ENCODE measurements at regions not wholly inside any gene's neighbourhood (a gene's known extent, or its start where the extent isn't known, plus 50 kb on each side); places are given as distances from the start of the nearest gene placed in this dataset.
"Not testable (repeated sequence)": the region's sequence is repeated elsewhere in the genome, so short reads cannot be mapped to it uniquely, and the experiment has no call there.

GRCh38 chr16:9014389-9014788 is 50.7 kb upstream of the USP7 start:
- TF ChIP-seq ZNF70 (CRISPR knock-in tag; IDR thresholded peaks at IDR 0.05) (no peak), RARB (CRISPR knock-in tag; IDR thresholded peaks at IDR 0.05) (no peak), ESRRG (CRISPR knock-in tag; IDR thresholded peaks at IDR 0.05) (no peak), ZFP3 (CRISPR knock-in tag; IDR thresholded peaks at IDR 0.05) (no peak), SNAI2 (CRISPR knock-in tag; IDR thresholded peaks at IDR 0.05) (no peak)
- no peak for ATAC-seq

GRCh38 chr16:9015489-9015888 is 51.8 kb upstream of the USP7 start:
- no peak for ATAC-seq
- TF ChIP-seq TCF4 (CRISPR knock-in tag; IDR thresholded peaks at IDR 0.05; ENCODE audit: borderline replicate concordance) (no peak), PPARA (CRISPR knock-in tag; IDR thresholded peaks at IDR 0.05; ENCODE audit: borderline replicate concordance) (no peak), ARNTL (CRISPR knock-in tag; IDR thresholded peaks at IDR 0.05; ENCODE audit: borderline replicate concordance, low read depth) (no peak), SNAI2 (CRISPR knock-in tag; IDR thresholded peaks at IDR 0.05) (no peak), ISL1 (CRISPR knock-in tag; IDR thresholded peaks at IDR 0.05) (no peak), ESRRG (CRISPR knock-in tag; IDR thresholded peaks at IDR 0.05) (no peak), RARB (CRISPR knock-in tag; IDR thresholded peaks at IDR 0.05) (no peak), ZNF70 (CRISPR knock-in tag; IDR thresholded peaks at IDR 0.05) (no peak), ZC3H10 (CRISPR knock-in tag; IDR thresholded peaks at IDR 0.05) (no peak), ZNF8 (CRISPR knock-in tag; IDR thresholded peaks at IDR 0.05) (no peak), TOX (CRISPR knock-in tag; IDR thresholded peaks at IDR 0.05; ENCODE audit: borderline replicate concordance) (no peak), ZFP3 (CRISPR knock-in tag; IDR thresholded peaks at IDR 0.05) (no peak), ZFP30 (CRISPR knock-in tag; IDR thresholded peaks at IDR 0.05) (no peak)
- TF ChIP-seq, protein P1, sequence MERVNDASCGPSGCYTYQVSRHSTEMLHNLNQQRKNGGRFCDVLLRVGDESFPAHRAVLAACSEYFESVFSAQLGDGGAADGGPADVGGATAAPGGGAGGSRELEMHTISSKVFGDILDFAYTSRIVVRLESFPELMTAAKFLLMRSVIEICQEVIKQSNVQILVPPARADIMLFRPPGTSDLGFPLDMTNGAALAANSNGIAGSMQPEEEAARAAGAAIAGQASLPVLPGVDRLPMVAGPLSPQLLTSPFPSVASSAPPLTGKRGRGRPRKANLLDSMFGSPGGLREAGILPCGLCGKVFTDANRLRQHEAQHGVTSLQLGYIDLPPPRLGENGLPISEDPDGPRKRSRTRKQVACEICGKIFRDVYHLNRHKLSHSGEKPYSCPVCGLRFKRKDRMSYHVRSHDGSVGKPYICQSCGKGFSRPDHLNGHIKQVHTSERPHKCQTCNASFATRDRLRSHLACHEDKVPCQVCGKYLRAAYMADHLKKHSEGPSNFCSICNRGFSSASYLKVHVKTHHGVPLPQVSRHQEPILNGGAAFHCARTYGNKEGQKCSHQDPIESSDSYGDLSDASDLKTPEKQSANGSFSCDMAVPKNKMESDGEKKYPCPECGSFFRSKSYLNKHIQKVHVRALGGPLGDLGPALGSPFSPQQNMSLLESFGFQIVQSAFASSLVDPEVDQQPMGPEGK (CRISPR knock-in tag; IDR thresholded peaks at IDR 0.05; ENCODE audit: borderline replicate concordance): no peak
- TF ChIP-seq, protein P2, sequence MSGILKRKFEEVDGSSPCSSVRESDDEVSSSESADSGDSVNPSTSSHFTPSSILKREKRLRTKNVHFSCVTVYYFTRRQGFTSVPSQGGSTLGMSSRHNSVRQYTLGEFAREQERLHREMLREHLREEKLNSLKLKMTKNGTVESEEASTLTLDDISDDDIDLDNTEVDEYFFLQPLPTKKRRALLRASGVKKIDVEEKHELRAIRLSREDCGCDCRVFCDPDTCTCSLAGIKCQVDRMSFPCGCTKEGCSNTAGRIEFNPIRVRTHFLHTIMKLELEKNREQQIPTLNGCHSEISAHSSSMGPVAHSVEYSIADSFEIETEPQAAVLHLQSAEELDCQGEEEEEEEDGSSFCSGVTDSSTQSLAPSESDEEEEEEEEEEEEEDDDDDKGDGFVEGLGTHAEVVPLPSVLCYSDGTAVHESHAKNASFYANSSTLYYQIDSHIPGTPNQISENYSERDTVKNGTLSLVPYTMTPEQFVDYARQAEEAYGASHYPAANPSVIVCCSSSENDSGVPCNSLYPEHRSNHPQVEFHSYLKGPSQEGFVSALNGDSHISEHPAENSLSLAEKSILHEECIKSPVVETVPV (CRISPR knock-in tag; IDR thresholded peaks at IDR 0.05): no peak
- TF ChIP-seq, protein P3, sequence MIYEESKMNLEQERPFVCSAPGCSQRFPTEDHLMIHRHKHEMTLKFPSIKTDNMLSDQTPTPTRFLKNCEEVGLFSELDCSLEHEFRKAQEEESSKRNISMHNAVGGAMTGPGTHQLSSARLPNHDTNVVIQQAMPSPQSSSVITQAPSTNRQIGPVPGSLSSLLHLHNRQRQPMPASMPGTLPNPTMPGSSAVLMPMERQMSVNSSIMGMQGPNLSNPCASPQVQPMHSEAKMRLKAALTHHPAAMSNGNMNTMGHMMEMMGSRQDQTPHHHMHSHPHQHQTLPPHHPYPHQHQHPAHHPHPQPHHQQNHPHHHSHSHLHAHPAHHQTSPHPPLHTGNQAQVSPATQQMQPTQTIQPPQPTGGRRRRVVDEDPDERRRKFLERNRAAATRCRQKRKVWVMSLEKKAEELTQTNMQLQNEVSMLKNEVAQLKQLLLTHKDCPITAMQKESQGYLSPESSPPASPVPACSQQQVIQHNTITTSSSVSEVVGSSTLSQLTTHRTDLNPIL (CRISPR knock-in tag; IDR thresholded peaks at IDR 0.05; ENCODE audit: low read depth): no peak
- TF ChIP-seq, protein P4, sequence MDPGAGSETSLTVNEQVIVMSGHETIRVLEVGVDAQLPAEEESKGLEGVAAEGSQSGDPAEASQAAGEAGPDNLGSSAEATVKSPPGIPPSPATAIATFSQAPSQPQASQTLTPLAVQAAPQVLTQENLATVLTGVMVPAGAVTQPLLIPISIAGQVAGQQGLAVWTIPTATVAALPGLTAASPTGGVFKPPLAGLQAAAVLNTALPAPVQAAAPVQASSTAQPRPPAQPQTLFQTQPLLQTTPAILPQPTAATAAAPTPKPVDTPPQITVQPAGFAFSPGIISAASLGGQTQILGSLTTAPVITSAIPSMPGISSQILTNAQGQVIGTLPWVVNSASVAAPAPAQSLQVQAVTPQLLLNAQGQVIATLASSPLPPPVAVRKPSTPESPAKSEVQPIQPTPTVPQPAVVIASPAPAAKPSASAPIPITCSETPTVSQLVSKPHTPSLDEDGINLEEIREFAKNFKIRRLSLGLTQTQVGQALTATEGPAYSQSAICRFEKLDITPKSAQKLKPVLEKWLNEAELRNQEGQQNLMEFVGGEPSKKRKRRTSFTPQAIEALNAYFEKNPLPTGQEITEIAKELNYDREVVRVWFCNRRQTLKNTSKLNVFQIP (CRISPR knock-in tag; IDR thresholded peaks at IDR 0.05; ENCODE audit: borderline replicate concordance, low read depth): no peak

DNA sequence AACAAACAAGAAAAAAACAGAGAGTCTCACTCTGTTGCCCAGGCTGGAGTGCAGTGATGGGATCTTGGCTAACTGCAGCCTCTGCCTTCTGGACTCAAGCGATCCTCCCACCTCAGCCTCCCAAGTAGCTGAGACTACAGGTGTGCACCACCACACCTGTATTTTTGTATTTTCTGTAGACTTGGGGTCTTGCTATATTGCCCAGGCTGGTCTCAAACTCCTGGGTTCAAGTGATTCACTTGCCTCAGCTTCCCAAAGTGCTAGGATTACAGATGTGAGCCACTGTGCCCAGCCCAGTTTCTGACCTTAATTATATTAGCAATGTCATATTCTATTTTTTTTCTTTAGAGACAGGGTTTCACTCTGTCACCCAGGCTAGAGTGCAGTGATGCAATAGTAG is 52.3 kb upstream of the USP7 start:
- ATAC-seq: not testable (repeated sequence)

DNA sequence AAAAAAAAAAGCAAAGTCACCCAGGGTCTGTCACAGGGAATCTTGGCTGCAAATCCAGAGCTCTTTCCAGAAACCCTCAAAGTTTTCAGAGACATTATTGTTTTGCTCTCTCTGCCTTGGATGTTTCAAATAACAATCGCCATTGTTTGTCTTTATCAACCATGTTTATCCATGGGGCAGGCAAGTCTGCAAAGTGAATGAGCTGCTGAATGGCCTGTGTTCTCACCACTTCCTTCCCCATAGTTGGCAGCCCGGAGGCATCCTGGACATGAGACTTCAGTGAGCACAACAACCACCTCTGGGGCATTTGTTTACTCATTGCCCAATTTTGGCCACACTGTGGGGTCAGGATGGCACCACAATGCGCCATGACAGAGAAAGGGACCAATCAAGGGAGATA is 53.1 kb upstream of the USP7 start:
- ATAC-seq: no peak
- no peak for TF ChIP-seq ZNF70 (CRISPR knock-in tag; IDR thresholded peaks at IDR 0.05)
- no peak for TF ChIP-seq ZC3H10 (CRISPR knock-in tag; IDR thresholded peaks at IDR 0.05)
- no peak for TF ChIP-seq ZFP3 (CRISPR knock-in tag; IDR thresholded peaks at IDR 0.05)
- TF ChIP-seq, protein P1 (CRISPR knock-in tag; IDR thresholded peaks at IDR 0.05; ENCODE audit: borderline replicate concordance): no peak
- TF ChIP-seq TCF4 (CRISPR knock-in tag; IDR thresholded peaks at IDR 0.05; ENCODE audit: borderline replicate concordance): no peak
- no peak for TF ChIP-seq ZNF8 (CRISPR knock-in tag; IDR thresholded peaks at IDR 0.05)
- TF ChIP-seq TSHZ2 (CRISPR knock-in tag; IDR thresholded peaks at IDR 0.05): no peak
- no peak for TF ChIP-seq OSR1 (CRISPR knock-in tag; IDR thresholded peaks at IDR 0.05)
- TF ChIP-seq TOX (CRISPR knock-in tag; IDR thresholded peaks at IDR 0.05; ENCODE audit: borderline replicate concordance): no peak
- TF ChIP-seq, protein P3 (CRISPR knock-in tag; IDR thresholded peaks at IDR 0.05; ENCODE audit: low read depth): no peak
- TF ChIP-seq, protein P4 (CRISPR knock-in tag; IDR thresholded peaks at IDR 0.05; ENCODE audit: borderline replicate concordance, low read depth): no peak
- TF ChIP-seq BACH2 (CRISPR knock-in tag; IDR thresholded peaks at IDR 0.05; ENCODE audit: borderline replicate concordance): no peak
